ENCODE measurements at regions not wholly inside any gene's neighbourhood (a gene's known extent, or its start where the extent isn't known, plus 50 kb on each side); places are given as distances from the start of the nearest gene placed in this dataset.

DNA sequence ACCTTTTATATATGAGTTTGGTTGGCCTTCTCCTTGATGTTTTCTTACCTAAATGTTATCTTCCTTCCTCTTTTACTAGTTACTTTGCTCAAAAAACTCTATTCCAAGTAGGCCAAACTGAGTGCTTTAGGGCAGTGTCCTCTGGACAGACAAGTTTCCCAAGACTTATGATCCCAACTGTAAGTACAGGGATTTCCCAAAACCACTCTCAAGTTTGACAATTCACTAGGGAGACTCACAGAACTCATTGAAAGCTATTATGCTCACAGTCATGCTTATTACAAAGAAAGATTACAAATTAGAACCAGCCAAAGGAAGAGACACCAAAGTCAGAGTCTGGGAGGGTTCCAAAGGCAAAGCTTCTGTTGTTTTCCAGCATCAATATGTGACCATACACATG lies 534.2 kb upstream of the ALCAM start:
- Histone ChIP-seq H3K9me3 (replicated peaks; ENCODE audit: control insufficient read depth, insufficient read depth, low read length) (no peaks in the 10 kb centered on the region), H3K27ac (ENCODE audit: control insufficient read depth, insufficient read depth) (no peak overlapping the region), H3K4me1 (ENCODE audit: control insufficient read depth, insufficient read depth, low read length) (no peaks in the 10 kb centered on the region), H2AFZ (ENCODE audit: control insufficient read depth, low read depth, low read length) (no peak overlapping the region), H3K27me3 (replicated peaks in 1 of 2; ENCODE audit: control insufficient read depth in 2 of 2, insufficient read depth in 2 of 2, low read length in 1 of 2) (no peaks in the 10 kb centered on the region), H3K9ac (ENCODE audit: control insufficient read depth, insufficient read depth, low read length) (no peak overlapping the region), H3K36me3 (ENCODE audit: control insufficient read depth in 2 of 2, insufficient read depth in 2 of 2, low read length in 1 of 2) (no peaks in the 10 kb centered on the region), H3K4me2 (ENCODE audit: control insufficient read depth, insufficient read depth) (no peak overlapping the region), H3K4me3 (no peak overlapping the region), H4K20me1 (ENCODE audit: control insufficient read depth, insufficient read depth) (no peaks in the 10 kb centered on the region), H3K79me2 (ENCODE audit: control insufficient read depth, insufficient read depth, low read length) (no peaks in the 10 kb centered on the region)
- DNase-seq (ENCODE audit: low read depth, low spot score) (no peak), ATAC-seq (no peak), FAIRE-seq (no peak)
- ChIA-PET SMC1A (ENCODE audit: uncharacterized antibody, unreplicated experiment) (no interaction called here), RAD21 (ENCODE audit: unreplicated experiment) (no interaction called here), CTCF (no interaction called here), POLR2A (no interaction called here)
- BruUV-seq (replicated peaks): no TSS peak
- intact Hi-C loops (cut with micrococcal nuclease; ENCODE audit: unreplicated experiment) (no loop called here), in situ Hi-C loops (cut with MboI) (no loop called here)
- TF ChIP-seq MXI1 (IDR thresholded peaks at IDR 0.05; ENCODE audit: low read depth, low read length) (no peak), CEBPB (IDR thresholded peaks at IDR 0.05; ENCODE audit: borderline replicate concordance in 1 of 2, low read depth in 2 of 2, low read length in 2 of 2) (no peak)
- TF ChIP-seq, protein P1, sequence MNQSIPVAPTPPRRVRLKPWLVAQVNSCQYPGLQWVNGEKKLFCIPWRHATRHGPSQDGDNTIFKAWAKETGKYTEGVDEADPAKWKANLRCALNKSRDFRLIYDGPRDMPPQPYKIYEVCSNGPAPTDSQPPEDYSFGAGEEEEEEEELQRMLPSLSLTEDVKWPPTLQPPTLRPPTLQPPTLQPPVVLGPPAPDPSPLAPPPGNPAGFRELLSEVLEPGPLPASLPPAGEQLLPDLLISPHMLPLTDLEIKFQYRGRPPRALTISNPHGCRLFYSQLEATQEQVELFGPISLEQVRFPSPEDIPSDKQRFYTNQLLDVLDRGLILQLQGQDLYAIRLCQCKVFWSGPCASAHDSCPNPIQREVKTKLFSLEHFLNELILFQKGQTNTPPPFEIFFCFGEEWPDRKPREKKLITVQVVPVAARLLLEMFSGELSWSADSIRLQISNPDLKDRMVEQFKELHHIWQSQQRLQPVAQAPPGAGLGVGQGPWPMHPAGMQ (IDR thresholded peaks at IDR 0.05; ENCODE audit: borderline replicate concordance): no peak

DNA sequence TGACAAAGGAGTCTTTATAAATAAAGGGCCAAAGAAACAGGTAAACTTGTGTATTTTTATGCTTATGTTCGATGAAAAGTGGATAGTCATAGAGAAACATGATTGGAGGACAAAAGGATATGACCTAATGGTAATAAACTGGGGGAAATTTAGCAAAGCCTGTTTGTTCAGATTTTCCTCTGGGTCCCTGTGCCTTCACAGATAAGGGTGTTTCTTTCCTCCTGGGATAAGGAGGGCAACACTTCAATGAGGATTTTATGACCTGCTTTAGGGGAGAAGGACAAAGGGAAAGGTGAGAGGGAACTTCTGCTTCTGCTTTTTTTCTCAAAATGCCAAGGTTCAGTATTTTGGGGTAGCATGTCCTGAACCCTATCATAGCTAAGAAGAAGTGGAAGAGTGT lies 531.3 kb upstream of the ALCAM start:
- POLR2A ChIA-PET: no interaction called here
- no peak for ATAC-seq
- H3K4me1 ChIP-seq (ENCODE audit: control insufficient read depth, insufficient read depth, low read length): no peaks in the 10 kb centered on the region
- SMC1A ChIA-PET (ENCODE audit: uncharacterized antibody, unreplicated experiment): interaction anchor here (1.5 kb wide), 1 partner anchor 9 kb away, joined by 6 read pairs; no protein-coding TSS in a partner anchor
- no peaks in the 10 kb centered on the region for H4K20me1 ChIP-seq (ENCODE audit: control insufficient read depth, insufficient read depth)
- H3K79me2 ChIP-seq (ENCODE audit: control insufficient read depth, insufficient read depth, low read length): no peaks in the 10 kb centered on the region
- intact Hi-C loops (cut with micrococcal nuclease; ENCODE audit: unreplicated experiment) (no loop called here), in situ Hi-C loops (cut with MboI) (no loop called here)
- no peak for FAIRE-seq
- H2AFZ ChIP-seq (ENCODE audit: control insufficient read depth, low read depth, low read length): no peak overlapping the region
- CTCF ChIA-PET: interaction anchor here (0.7 kb wide), 1 partner anchor 37 kb away, joined by 4 read pairs; no protein-coding TSS in a partner anchor
- WGBS (ENCODE audit: insufficient coverage, insufficient replicate concordance, low lambda C conversion rate, missing lambda C conversion rate): 17% methylated on average over 1 of the region's 1 CpG
- DNase-seq (ENCODE audit: low read depth, low spot score): no peak
- no peak overlapping the region for H3K9ac ChIP-seq (ENCODE audit: control insufficient read depth, insufficient read depth, low read length)
- TF ChIP-seq E4F1 (IDR thresholded peaks at IDR 0.05; ENCODE audit: borderline replicate concordance, partially characterized antibody) (no peak), NRF1 (conservative IDR thresholded peaks at IDR 0.05; ENCODE audit: low read depth, low read length) (no peak), TCF3 (IDR thresholded peaks at IDR 0.05; ENCODE audit: borderline replicate concordance, insufficient read depth, low read depth, low read length) (no peak), RFX5 (IDR thresholded peaks at IDR 0.05; ENCODE audit: low read depth, low read length) (no peak), MEF2B (IDR thresholded peaks at IDR 0.05; ENCODE audit: partially characterized antibody, poor library complexity, severe bottlenecking) (no peak), MAX (IDR thresholded peaks at IDR 0.05; ENCODE audit: low read depth, low read length) (no peak)
- RAD21 ChIA-PET (ENCODE audit: unreplicated experiment): no interaction called here
- H3K36me3 ChIP-seq (ENCODE audit: control insufficient read depth in 2 of 2, insufficient read depth in 2 of 2, low read length in 1 of 2): no peaks in the 10 kb centered on the region
- no peak overlapping the region for H3K4me3 ChIP-seq
- no TSS peak for BruUV-seq (replicated peaks)
- no peaks in the 10 kb centered on the region for H3K9me3 ChIP-seq (replicated peaks; ENCODE audit: control insufficient read depth, insufficient read depth, low read length)
- no peak overlapping the region for H3K27ac ChIP-seq (ENCODE audit: control insufficient read depth, insufficient read depth)
- H3K4me2 ChIP-seq (ENCODE audit: control insufficient read depth, insufficient read depth): no peak overlapping the region
- no peaks in the 10 kb centered on the region for H3K27me3 ChIP-seq (replicated peaks in 1 of 2; ENCODE audit: control insufficient read depth in 2 of 2, insufficient read depth in 2 of 2, low read length in 1 of 2)
